ENCODE measurements at regions not wholly inside any gene's neighbourhood (a gene's known extent, or its start where the extent isn't known, plus 50 kb on each side); places are given as distances from the start of the nearest gene placed in this dataset.

DNA sequence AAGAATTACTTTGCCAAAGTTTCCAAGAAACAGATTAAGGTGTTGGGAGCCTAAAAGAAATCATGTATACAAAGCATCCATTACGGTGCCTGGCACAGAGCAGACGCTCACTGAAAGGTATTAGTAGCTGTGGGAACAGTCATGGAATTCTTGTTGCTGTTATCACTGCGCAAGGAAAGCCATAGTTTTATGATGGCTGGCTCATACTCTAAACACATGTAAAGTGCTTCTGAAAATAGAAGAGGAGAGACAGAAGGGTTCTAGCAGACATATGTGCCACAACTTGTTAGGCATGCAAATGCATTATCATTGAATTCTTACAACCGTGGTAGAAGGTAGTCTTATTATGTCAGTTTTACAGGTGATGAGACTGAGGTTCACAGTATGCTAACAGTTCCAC is 112.4 kb downstream of the TENT5A start:
- TF ChIP-seq ZFP41 (tag by site-specific recombination; IDR thresholded peaks at IDR 0.05; ENCODE audit: borderline replicate concordance) (no peak), ZNF658 (tag by site-specific recombination; IDR thresholded peaks at IDR 0.05) (no peak), ZNF16 (tag by site-specific recombination; IDR thresholded peaks at IDR 0.05; ENCODE audit: low read depth) (no peak), SCRT2 (tag by site-specific recombination; IDR thresholded peaks at IDR 0.05) (no peak)
- no peaks in the 10 kb centered on the region for H3K36me3 ChIP-seq (ENCODE audit: control insufficient read depth in 2 of 2, insufficient read depth in 1 of 2, low read length in 2 of 2)
- H3K27ac ChIP-seq (ENCODE audit: extremely low read depth, low read depth, low read length) = no peak overlapping the region
- no peaks in the 10 kb centered on the region for H3K4me1 ChIP-seq (ENCODE audit: control insufficient read depth, insufficient read depth, low read length)
- ChIA-PET POLR2A (no interaction called here), CTCF (no interaction called here)
- H3K9me3 ChIP-seq (ENCODE audit: control insufficient read depth, insufficient read depth, low read depth, low read length) = no peaks in the 10 kb centered on the region
- no peak overlapping the region for H3K4me3 ChIP-seq (ENCODE audit: low read depth, low read length)

GRCh38 chr6:81638366-81638765 is 114.1 kb downstream of the TENT5A start:
- POLR2A ChIA-PET = no interaction called here
- no peaks in the 10 kb centered on the region for H3K36me3 ChIP-seq (ENCODE audit: control insufficient read depth in 2 of 2, insufficient read depth in 1 of 2, low read length in 2 of 2)
- H3K4me3 ChIP-seq (ENCODE audit: low read depth, low read length) = no peak overlapping the region
- TF ChIP-seq ZBTB1 (tag by site-specific recombination; IDR thresholded peaks at IDR 0.05) = no peak
- no peak for TF ChIP-seq RBAK (tag by site-specific recombination; IDR thresholded peaks at IDR 0.05)
- H3K4me1 ChIP-seq (ENCODE audit: control insufficient read depth, insufficient read depth, low read length) = no peaks in the 10 kb centered on the region
- CTCF ChIA-PET = interaction anchor here (0.6 to 0.7 kb wide), 2 partner anchors 73 to 283 kb away, joined by 3 to 4 read pairs; no protein-coding TSS in a partner anchor
- no peaks in the 10 kb centered on the region for H3K9me3 ChIP-seq (ENCODE audit: control insufficient read depth, insufficient read depth, low read depth, low read length)
- no peak overlapping the region for H3K27ac ChIP-seq (ENCODE audit: extremely low read depth, low read depth, low read length)

DNA sequence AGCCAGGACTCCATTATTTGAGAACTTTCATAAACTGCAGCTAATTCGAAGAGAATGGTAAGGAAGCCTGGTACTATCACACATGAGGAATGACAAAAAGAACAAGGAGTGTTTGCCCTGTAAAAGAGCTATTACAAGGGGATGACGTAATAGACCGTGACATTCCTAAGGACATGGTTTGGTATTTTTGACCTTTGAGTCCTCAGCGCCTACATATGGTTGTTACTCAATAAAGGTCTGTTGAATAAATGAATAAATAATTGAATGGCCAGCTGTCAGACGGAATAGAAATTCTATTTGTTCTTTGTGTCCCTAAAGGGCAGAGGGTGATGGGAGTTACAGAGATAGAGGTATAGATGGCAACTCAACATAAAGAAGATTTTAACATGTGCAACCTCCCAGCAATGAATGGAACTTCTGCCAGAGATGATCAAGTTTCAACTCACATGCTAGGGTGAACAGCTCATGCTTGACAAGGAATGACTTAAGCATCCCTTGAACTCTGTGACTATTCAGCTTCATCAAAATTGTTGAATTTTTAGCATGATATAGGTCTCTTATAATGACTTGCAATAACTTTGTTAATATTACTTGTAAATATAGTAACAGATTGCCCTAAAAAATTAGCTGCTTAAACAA is 115.4 kb downstream of the TENT5A start:
- POLR2A ChIA-PET = no interaction called here
- no peaks in the 10 kb centered on the region for H3K36me3 ChIP-seq (ENCODE audit: control insufficient read depth in 2 of 2, insufficient read depth in 1 of 2, low read length in 2 of 2)
- CTCF ChIA-PET = interaction anchor here (0.6 kb wide), 1 partner anchor 541 kb away, joined by 4 read pairs; no protein-coding TSS in a partner anchor
- no peaks in the 10 kb centered on the region for H3K4me1 ChIP-seq (ENCODE audit: control insufficient read depth, insufficient read depth, low read length)
- no peaks in the 10 kb centered on the region for H3K9me3 ChIP-seq (ENCODE audit: control insufficient read depth, insufficient read depth, low read depth, low read length)
- H3K27ac ChIP-seq (ENCODE audit: extremely low read depth, low read depth, low read length) = no peak overlapping the region
- H3K4me3 ChIP-seq (ENCODE audit: low read depth, low read length) = no peak overlapping the region
- TF ChIP-seq, protein P1, sequence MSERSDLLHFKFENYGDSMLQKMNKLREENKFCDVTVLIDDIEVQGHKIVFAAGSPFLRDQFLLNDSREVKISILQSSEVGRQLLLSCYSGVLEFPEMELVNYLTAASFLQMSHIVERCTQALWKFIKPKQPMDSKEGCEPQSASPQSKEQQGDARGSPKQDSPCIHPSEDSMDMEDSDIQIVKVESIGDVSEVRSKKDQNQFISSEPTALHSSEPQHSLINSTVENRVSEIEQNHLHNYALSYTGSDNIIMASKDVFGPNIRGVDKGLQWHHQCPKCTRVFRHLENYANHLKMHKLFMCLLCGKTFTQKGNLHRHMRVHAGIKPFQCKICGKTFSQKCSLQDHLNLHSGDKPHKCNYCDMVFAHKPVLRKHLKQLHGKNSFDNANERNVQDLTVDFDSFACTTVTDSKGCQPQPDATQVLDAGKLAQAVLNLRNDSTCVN (tag by site-specific recombination; optimal IDR thresholded peaks at IDR 0.05) = no peak
- no peak for TF ChIP-seq IKZF3 (tag by site-specific recombination; IDR thresholded peaks at IDR 0.05)
- TF ChIP-seq FEZF1 (tag by site-specific recombination; IDR thresholded peaks at IDR 0.05) = peak; percentile 57
- TF ChIP-seq ZEB2 (tag by site-specific recombination; IDR thresholded peaks at IDR 0.05) = no peak
- no peak for TF ChIP-seq ZNF654 (tag by site-specific recombination; IDR thresholded peaks at IDR 0.05; ENCODE audit: low read depth)
- no peak for TF ChIP-seq ZNF350 (tag by site-specific recombination; IDR thresholded peaks at IDR 0.05)
- no peak for TF ChIP-seq ZNF2 (tag by site-specific recombination; IDR thresholded peaks at IDR 0.05)
- TF ChIP-seq, protein P2, sequence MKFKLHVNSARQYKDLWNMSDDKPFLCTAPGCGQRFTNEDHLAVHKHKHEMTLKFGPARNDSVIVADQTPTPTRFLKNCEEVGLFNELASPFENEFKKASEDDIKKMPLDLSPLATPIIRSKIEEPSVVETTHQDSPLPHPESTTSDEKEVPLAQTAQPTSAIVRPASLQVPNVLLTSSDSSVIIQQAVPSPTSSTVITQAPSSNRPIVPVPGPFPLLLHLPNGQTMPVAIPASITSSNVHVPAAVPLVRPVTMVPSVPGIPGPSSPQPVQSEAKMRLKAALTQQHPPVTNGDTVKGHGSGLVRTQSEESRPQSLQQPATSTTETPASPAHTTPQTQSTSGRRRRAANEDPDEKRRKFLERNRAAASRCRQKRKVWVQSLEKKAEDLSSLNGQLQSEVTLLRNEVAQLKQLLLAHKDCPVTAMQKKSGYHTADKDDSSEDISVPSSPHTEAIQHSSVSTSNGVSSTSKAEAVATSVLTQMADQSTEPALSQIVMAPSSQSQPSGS (tag by site-specific recombination; IDR thresholded peaks at IDR 0.05; ENCODE audit: low read depth) = 0 out of 2 replicates have a peak, but pooled peaks have one; percentile 46
- no peak for TF ChIP-seq ZNF112 (tag by site-specific recombination; IDR thresholded peaks at IDR 0.05)
- TF ChIP-seq ZNF423 (tag by site-specific recombination; IDR thresholded peaks at IDR 0.05) = no peak
- TF ChIP-seq ZNF549 (tag by site-specific recombination; IDR thresholded peaks at IDR 0.05) = 0 out of 2 replicates have a peak, but pooled peaks have one; percentile 8
- no peak for TF ChIP-seq BCL11A (tag by site-specific recombination; IDR thresholded peaks at IDR 0.05; ENCODE audit: low read depth)
- TF ChIP-seq ZNF214 (tag by site-specific recombination; IDR thresholded peaks at IDR 0.05; ENCODE audit: borderline replicate concordance) = no peak
- no peak for TF ChIP-seq ZNF239 (tag by site-specific recombination; IDR thresholded peaks at IDR 0.05)
- TF ChIP-seq ZNF629 (tag by site-specific recombination; IDR thresholded peaks at IDR 0.05) = peak; percentile 58
- TF ChIP-seq, protein P3, sequence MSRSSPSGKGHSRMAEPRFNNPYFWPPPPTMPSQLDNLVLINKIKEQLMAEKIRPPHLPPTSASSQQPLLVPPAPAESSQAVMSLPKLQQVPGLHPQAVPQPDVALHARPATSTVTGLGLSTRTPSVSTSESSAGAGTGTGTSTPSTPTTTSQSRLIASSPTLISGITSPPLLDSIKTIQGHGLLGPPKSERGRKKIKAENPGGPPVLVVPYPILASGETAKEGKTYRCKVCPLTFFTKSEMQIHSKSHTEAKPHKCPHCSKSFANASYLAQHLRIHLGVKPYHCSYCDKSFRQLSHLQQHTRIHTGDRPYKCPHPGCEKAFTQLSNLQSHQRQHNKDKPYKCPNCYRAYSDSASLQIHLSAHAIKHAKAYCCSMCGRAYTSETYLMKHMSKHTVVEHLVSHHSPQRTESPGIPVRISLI (tag by site-specific recombination; IDR thresholded peaks at IDR 0.05) = peak; percentile 46; the same call in 1 of the 2 replicates
- 0 out of 2 replicates have a peak, but pooled peaks have one; percentile 15 for TF ChIP-seq PRDM10 (tag by site-specific recombination; IDR thresholded peaks at IDR 0.05)
